Fibroblast of skin of left quadriceps (primary cell): ENCODE measurements at regions not wholly inside any gene's neighbourhood (a gene's known extent, or its start where the extent isn't known, plus 50 kb on each side); places are given as distances from the start of the nearest gene placed in this dataset.
"Not testable (repeated sequence)": the region's sequence is repeated elsewhere in the genome, so short reads cannot be mapped to it uniquely, and the experiment has no call there.

Source experiments
- DNase-seq, 2 experiments: peaks; one replicate each; pipeline ENCODE4 v3.0.0-alpha.2; 2013; ENCODE audit warnings: low read depth in 2 of 2

DNA sequence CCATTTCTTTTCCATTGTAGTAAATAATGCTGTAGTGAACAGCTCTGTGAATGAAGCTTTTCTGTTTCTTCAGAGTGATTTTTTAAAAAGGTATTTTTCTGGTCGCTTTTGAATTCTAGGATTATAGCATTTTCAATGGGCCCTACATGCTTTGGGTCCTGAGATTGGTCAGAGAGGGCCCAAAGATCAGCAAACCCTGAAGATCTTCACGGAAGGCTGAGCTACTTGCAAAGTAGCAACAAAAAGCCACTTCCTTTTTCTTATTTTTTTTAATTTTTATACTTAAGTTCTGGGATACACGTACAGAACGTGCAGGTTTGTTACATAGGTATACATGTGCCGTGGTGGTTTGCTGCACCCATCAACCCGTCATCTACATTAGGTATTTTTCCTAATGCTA lies 200.5 kb downstream of the FAT3 start:
- no peak for DNase-seq

DNA sequence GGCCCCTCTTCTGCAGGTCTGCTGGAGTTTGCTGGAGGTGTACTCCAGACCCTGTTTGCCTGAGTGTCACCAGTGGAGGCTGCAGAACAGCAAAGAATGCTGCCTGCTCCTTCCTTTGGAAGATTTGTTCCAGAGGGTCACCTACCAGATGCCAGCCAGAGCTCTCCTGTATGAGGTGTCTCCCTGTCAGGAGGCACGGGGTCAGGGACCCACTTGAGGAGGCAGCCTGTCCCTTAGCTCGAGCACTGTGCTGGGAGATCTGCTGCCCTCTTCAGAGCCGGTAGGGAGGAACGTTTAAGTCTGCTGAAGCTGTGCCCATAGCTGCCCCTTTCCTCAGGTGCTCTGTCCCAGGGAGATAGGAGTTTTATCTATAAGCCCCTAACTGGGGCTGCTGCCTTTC lies 207.9 kb downstream of the FAT3 start:
- DNase-seq: no peak

DNA sequence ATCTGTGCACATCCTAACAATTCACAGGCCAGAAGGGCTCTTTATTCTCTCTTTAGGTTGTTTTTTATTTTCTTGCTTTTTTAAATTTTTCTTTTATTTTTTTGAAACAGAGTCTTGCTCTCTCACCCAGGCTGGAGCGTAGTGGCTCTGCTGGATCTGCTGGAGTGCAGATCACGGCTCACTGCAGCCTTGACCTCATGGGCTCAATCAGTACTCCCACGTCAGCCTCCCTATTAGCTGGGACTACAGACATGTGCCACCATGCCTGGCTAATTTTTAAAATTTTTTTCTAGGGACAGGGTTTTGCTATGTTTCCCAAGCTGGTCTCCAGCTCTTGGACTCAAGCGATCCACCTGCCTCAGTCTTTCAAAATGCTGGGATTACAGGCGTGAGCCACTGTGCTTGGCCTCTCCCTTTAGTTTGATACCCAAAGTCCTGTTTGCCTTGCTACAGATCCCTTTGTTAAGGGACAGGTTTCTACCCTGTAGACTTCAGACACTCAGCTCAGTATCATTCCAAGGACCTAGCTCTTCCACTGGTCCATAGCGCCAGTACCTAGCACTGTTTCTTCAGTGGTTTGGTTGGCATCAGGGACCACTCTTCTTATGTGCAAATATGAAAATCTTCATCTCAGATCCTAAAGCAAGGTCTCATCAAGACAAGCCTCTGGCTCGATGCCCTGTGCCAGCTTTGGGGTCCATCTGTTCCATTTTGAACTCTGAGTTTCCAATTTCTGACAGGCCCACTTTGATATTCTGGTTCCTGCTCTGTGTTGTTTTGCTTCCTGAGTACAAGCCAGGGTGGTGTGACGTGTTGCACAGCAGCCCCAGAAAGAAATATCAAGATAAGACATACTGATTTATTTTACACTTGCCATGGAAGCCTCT lies 211.7 kb downstream of the FAT3 start:
- DNase-seq: no peak

DNA sequence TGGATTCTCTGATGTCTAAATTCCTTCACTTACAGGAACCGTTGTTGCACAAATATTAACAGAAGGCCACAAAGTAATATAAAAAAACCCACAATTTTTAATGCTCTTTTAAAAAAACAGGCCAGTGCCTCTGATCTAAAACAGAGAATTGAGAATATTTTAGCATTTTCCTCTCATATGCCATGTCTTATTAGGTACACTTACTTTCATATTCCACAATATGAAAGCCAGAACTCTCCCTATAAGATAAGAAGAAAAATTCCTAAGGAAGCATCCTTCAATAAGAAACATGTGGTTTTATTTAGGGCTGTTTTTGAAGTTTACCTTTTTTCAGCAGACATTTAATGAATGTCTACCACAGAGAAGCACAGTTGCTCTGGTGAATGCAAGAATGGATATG lies 214.5 kb downstream of the FAT3 start:
- DNase-seq: no peak

DNA sequence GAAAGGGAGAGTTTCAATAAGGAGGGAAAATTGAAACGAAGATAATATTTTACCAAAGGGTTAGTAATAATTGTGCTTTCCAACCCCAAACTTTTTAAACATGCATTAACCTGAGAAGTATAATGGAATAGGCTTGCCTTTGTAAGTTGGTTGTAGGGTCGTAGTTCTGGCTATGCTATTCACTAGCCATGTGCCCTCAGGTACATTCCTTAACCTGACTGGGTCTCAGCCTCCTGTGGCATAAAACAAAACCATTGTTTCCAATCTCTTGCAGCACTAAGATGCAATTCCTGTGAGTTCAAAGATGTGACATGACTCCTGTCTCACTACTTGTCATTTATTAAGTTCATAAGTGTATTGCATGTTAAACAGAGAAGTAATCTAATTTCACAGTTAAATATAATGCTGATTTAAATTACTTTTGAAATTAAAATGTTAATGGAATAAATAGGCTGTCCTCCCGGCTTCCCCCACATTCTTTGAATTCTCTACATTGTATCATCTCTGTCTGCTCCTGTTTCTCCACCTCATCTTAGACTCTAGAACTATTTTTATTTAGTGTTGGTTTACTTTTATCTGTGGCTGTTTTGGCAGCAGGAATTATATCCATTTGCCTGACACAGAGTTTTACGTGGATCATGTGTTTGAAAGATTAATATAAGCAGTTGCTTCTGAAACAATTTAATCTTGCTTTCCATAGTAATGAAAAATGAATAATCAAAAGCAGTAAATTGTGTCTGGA lies 216.3 kb downstream of the FAT3 start:
- DNase-seq: no peak

DNA sequence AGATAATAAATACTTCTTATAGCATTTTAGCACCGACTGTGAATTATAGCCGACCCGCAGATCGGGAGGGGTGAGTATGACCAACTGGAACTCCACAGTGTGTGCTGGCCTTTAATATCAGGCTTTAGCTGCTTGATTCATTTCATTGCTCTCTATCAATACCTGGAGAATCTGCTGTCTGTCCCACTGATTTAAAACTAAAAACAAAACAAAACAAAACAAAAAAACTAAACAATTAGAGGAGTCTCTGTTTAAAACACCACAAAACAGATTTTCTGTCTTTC lies 216.8 kb downstream of the FAT3 start:
- DNase-seq: no peak

DNA sequence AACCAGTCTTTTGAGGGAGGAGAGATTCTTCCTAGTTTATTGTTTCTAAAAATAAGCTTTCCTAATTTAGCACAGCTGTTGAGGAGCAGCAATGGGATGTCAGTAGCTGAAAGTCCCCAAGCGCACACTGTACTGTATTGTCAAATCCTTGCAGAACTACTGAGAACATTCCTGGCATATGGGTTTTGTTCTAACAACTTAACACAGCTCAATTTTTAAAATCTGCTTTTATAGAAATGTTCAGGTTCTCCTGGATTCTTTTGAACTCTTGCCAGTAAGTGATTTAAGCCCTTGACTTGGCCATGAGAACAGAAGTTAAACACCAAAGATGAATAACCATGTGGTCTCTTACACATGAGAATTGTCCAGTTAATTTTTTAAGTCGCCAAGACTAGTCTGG lies 218.6 kb downstream of the FAT3 start:
- no peak for DNase-seq

DNA sequence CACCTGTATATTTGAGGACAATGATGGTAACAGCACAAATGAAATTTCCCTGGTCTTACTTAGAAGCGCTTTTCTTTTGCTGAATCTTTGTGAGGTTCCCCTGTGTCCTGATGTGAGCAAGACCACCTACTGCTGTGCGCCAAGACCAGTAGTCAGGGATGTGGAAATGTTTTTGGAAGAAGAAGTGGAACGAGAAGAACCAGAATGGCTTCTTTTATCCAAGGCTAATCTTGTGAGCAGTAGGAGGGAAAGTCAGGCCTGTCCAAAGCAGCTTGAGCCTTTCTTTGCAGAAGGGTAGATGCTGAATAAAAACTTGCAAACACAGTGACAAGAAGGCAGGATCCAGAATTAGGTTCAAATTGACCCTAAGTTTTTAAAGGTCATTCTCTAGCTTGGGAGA lies 223.0 kb downstream of the FAT3 start:
- no peak for DNase-seq

DNA sequence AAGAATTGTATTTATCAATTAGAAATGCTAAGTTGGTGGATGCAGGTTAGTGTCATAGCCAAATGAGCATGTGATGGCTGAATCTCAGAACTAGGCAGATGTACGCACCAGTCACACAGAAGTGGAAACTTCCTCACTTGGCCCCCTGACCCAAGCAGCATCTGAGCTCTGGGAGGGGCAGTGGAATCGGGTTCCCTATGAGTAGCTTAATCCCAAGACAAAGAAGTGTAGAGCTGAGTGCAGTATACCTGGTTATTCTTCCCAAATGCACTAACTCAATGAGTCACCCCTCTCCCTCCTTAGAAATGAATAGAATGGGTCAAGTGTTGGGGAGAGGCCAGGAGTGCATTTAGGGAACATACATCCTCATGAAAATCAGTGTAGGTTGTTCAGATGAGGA lies 224.6 kb downstream of the FAT3 start:
- DNase-seq: no peak

DNA sequence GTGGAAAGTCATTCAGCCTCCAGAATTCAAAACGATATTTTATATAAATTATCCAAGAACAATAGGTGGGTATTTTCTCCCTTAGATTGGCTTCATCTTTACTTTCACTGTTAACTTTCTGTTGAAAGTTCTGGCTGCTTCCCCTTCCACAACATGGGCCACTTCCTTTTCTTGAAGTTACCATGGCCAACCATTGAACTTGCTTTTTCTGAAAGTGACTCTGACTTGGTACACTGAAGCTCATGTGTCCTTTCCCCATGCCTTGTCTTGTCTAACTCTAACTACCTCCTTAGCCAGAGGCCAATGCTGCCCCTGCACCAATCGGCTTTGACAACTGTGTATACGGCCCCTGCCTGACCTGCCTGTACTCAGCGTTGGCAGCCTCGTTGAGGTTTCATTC lies 225.2 kb downstream of the FAT3 start:
- DNase-seq: no peak

DNA sequence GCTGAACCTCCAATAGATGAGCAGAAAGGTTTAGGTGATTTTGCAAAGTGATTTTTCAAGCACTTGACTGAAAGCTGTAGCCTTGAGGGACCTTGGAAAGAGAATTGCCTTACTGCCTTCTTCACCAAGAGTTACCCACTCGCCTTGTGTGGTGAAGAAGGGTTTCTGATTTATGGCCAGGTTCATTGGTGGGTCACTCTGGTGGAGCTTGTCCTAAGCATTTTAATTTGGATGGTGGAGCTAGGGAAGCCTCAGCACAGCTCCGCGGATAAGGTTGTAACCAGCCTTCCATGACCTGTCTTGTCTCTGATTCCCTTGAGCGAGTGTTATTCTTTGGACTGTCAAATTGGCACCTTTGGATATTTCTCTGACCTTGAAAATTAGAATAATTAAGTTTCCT lies 226.4 kb downstream of the FAT3 start:
- DNase-seq: no peak

DNA sequence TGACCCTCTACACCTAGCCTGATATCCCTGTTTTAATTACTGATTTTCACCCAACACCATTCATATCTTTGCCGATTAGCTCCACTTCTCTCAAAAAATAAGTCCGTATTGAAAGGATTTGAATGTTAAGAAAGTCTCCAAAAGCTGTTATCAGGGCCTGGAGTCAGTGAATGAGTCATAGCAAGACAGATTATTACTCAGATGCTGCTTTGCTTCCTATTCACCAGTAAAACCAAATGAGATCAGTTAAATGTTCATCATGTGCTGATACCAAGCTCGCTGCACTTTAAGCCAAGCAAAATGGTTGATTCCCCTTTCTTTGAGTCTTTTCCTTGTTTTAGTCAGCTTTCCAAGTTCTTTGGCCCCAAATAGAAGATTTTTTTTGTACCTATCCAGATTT lies 228.4 kb downstream of the FAT3 start:
- DNase-seq: peak in 1 of 2 experiments; percentile 39

DNA sequence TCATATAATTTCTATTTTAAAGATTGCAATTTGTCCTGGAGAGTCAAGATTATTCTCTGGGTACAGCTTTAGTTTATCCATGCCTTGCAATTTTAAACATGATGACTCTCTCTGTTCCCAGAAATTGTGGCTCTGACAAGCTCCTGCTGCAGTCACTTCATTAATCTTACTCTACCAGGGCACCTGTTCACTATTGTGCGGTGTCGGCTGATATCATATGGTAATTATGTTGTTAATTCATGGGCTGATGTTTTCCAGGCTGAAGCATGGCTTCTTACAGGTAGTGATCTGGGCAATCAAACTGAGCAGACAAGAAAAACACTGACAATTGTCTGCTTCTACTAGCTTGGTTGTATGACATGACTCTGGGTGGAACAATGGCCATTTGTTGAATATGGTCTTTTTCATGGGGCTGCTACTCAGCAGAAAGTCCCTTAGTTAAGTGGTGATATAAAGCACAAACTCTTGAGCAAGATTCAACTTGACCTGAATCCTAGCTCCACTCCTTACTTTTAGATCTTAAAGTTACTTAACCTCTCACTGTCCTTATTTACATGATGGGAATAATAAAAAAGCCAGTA lies 230.7 kb downstream of the FAT3 start:
- no peak for DNase-seq

DNA sequence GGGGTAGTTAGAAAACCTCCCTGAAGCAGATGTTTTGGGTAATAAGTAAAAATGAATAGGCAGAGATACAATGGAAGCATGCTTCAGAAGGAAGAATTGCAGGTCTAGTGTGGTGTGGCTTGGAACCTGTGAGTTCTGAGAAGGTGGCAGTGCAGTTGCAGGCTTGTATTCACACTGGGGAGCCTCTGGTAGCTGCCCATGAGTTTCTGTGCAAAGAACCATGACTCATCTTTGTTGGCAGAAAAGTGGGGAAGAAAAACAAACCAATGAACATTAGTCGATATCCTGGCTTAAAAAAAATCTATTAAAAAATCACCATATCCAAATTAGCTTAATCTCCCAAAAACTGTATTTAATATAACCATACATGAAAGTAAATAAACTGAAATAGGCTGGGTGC lies 232.6 kb downstream of the FAT3 start:
- DNase-seq: no peak

DNA sequence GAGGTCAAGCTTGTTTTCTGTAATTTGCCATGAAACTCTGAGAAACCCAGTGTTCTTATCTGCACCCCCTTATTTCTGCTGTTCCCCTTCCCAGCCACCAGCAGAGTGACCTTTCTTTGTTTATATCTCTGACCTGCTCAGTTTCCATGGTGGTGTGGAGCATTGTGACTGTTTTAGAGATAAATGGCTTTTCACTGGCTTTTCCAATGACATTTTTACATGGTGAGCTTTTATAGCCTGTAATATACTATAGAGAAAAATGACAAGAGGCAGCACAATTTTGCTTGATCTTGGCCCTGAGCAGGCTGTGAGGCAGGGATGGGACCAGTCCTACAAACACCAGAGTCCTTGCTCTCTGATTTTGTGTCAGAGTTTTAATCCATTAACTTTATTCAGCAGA lies 233.9 kb downstream of the FAT3 start:
- DNase-seq: no peak

DNA sequence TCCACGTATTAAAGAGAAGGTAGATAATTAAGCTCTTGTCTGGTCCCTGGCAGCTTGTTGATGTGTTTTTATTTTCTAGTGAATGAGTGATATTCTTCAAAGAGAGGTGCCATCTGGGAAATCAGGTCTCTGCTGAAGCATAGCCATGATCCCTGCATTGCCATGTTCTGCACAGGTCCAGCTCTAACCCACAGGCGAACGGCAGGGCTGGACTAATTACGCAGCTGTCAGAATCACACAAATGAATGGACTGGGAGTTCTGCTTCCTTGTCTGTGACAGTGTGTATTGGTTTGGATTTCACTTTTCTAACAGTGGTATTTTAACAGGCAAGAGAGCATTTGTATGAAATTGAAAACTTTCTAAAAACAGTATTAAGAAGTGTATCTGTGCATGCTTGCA lies 235.6 kb downstream of the FAT3 start:
- no peak for DNase-seq

DNA sequence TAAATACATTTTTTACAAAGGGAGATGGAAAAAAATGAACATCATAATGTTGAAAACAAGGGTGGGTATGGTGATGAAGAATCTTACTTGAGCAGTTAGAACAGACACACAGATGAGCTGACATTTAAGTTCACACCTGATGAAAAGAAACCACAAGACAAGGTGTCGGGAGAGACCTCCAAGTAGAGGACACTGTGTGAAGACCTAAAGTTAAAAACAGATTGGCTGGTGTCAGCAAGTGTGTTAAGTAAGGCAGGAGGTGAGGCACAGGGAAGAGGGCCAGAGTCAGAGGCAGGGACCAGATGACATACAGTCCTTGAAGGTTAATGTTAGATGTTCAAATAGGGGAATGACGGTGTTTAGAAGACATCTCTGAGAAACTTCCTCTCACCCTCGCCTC lies 236.8 kb downstream of the FAT3 start:
- DNase-seq: no peak

DNA sequence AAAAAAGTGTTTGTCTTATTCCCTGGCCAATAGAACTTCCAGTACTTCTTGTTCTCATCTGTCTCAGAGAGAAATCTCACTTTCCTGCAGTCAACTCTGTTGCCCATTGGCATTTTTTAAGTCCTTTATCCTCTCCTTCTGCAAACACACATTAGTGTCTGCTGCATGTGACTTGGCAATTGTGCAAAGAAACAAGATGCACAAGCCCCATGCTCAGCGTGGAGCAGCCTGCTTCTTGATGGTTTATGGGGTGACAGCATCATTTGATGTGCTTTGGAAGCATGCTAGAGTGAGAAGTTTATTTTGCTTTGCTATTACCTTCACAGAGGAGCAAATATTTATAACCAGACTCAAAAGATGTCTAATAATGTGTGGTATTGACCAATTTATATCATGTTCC lies 238.2 kb downstream of the FAT3 start:
- no peak for DNase-seq

DNA sequence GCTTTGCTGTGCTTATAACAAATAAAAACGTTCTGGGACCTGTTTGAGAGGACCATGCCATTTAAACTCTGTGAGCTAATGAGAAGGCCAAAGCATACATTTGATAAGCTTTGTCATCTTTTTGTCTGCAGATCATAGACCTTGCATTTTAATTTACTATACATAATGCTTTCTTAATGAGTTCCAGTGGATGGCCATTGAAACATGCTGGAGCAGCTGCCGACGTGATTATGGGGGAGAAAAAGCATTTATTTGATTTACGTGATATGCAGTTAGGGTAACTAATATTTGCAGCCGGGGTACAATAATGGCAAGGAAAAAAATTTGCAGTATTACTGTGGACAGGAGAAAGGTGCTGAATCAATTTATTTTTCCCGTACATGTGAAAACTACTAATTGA lies 240.2 kb downstream of the FAT3 start:
- DNase-seq: no peak

DNA sequence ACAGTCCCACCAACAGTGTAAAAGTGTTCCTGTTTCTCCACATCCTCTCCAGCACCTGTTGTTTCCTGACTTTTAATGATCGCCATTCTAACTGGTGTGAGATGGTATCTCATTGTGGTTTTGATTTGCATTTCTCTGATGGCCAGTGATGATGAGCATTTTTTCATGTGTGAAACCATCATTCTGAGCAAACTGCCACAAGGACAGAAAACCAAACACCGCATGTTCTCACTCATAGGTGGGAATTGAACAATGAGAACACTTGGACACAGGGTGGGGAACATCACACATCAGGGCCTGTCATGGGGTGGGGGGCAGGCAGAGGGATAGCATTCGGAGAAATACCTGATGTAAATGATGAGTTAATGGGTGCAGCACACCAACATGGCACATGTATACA lies 240.8 kb downstream of the FAT3 start:
- not testable (repeated sequence) for DNase-seq

DNA sequence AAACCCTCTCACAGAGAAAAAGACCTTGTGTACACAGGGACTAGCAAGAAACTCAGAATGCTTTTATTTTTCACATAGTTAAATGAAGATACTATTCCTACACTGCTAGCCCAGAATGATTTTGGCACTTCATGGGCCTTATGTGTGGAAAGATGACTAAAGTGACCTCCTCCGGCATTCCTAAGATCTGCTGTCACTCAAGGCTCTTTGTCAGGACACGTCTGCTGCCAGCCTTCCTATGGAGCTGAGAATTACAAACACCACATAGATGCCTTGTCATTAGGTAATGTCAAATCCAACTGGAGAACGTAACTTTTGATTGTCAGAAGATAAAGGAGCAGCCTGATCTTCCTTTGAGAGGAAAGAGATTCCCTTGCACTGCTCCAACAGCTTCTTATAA lies 249.1 kb downstream of the FAT3 start:
- no peak for DNase-seq

DNA sequence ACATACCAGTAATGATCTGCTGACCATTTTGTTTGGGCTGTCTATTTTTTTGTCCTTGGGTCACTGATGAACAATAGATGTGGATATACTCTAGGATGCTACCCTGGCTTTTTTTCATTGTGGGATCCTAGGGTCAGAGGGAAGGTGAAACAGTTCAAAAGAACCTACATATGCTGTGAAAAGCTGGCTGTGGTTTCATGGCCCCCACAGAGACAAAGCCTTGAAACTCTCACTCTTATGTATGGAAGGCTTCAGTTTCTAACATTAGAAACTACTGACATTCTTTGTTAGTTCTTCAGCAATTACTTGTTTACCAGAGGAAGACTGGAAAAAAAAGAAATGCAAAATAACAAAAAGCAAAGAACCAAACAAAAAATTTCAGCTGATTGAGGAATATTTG lies 250.7 kb downstream of the FAT3 start:
- no peak for DNase-seq

DNA sequence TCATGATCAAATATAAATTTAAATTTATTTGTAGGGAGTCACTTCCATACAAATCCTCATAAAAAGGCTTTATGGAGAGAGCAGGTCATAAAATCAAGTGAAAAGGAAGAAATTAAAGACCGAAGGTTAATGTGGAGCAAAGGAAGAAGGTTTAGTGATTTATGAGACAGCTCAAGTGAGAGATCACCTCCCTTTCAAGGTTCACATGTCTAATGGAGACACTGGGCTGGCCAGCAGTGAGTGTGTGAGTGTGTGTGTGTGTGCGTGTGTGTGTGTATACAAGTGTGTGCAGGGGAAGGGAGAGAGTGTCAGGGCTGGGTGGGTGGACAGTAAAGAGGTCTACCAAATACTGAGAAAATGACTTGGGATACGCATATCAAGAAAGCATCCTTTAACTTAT lies 251.2 kb downstream of the FAT3 start:
- DNase-seq: no peak
